Fibroblast of mammary gland (primary cell): ENCODE measurements at regions not wholly inside any gene's neighbourhood (a gene's known extent, or its start where the extent isn't known, plus 50 kb on each side); places are given as distances from the start of the nearest gene placed in this dataset.

Experiments used
- DNase-seq: peaks from one replicate; pipeline ENCODE4 v3.0.0-alpha.2; 2010; ENCODE audit warnings: low read depth
- H3K4me3 ChIP-seq: 2 replicates; pipeline ENCODE4 v1.5.1; 2011; ENCODE audit warnings: low read depth, mild to moderate bottlenecking, low read length, moderate library complexity; ENCODE audit not compliant: control insufficient read depth
- TF ChIP-seq, protein P1 (sequence below): conservative IDR thresholded peaks from 2 replicates; pipeline ENCODE4 v1.5.1; 2011; ENCODE audit warnings: low read depth, low read length, inconsistent platforms; ENCODE audit not compliant: control insufficient read depth, insufficient read depth

GRCh38 chr4:152117054-152117453 lies 356.2 kb upstream of the GATB start:
- H3K4me3 ChIP-seq: no peak overlapping the region
- no peak for DNase-seq
- TF ChIP-seq, protein P1, sequence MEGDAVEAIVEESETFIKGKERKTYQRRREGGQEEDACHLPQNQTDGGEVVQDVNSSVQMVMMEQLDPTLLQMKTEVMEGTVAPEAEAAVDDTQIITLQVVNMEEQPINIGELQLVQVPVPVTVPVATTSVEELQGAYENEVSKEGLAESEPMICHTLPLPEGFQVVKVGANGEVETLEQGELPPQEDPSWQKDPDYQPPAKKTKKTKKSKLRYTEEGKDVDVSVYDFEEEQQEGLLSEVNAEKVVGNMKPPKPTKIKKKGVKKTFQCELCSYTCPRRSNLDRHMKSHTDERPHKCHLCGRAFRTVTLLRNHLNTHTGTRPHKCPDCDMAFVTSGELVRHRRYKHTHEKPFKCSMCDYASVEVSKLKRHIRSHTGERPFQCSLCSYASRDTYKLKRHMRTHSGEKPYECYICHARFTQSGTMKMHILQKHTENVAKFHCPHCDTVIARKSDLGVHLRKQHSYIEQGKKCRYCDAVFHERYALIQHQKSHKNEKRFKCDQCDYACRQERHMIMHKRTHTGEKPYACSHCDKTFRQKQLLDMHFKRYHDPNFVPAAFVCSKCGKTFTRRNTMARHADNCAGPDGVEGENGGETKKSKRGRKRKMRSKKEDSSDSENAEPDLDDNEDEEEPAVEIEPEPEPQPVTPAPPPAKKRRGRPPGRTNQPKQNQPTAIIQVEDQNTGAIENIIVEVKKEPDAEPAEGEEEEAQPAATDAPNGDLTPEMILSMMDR: no peak

- DNase-seq: no peak
- TF ChIP-seq, protein P1: no peak
- H3K4me3 ChIP-seq: no peak overlapping the region
Observed at GRCh38 chr4:152115794-152116193, 355.0 kb upstream of the GATB start.

DNA sequence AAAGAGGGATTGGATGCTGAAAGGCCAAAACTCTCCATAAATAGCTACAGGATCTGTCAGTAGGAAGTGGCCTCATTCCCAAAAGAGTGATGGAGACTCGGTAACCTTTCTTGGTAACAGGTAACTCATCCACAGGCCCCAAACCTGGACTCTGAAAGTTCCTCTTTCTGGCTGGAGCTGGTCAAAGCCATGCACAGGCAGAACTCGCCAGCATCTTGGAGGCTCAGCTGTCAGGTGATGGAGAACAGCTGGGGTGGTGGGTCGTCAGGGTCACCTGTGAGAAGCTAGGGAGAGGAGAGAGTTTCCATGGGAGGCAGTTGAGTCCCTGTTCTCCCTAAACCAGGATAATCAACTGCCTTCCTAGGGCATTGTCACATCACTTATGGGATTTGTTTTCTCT lies 354.3 kb upstream of the GATB start:
- no peak overlapping the region for H3K4me3 ChIP-seq

DNA sequence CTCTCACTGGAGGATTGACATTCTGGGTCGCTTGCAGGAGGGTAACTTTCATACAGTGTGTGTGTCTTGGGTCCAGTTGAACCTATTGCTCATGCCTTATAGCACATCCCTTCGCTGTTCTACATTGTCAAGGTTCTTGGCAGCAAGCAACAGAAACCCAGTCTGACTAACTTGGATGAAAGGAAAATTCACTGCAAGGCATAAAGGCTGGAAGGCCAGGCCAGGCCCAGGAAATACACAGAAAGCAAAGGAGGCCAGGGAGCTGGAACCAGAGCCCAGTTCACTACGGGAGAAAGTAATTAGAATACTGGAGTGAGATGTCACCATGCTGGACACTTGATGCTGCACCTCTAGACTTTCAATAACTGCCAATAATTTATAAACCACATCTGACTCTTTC lies 353.8 kb upstream of the GATB start:
- no peak for DNase-seq

More for the DNA sequence above, 354.3 kb upstream of the GATB start:
- TF ChIP-seq, protein P1: no peak
- no peak for DNase-seq

GRCh38 chr4:152112887-152113286 lies 352.1 kb upstream of the GATB start:
- TF ChIP-seq, protein P1: no peak
- H3K4me3 ChIP-seq: no peak overlapping the region
- DNase-seq: no peak

More for the DNA sequence above, 353.8 kb upstream of the GATB start:
- no peak overlapping the region for H3K4me3 ChIP-seq
- TF ChIP-seq, protein P1: no peak

GRCh38 chr4:152112190-152112589 lies 351.4 kb upstream of the GATB start:
- no peak overlapping the region for H3K4me3 ChIP-seq
- TF ChIP-seq, protein P1: no peak
- DNase-seq: no peak

DNA sequence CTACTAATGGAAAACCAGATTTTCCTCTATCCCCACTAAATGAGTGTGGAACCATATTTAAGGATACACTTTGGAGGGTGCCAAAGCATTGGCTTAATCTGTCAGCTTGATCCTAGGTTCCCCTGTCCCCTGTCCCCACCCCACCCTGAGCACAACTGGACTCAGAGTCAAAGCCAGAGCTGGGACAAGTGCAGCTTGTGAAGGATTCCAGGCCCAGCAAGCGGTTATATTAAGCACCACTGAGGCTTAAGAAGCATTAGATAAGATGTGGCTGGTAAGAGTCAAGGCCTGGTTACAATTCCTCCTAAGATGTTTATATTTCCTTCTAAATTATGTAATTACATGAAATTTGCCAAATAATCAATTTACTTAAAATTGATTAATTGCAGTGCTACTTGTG lies 350.0 kb upstream of the GATB start:
- no peak for DNase-seq
- no peak overlapping the region for H3K4me3 ChIP-seq
- TF ChIP-seq, protein P1: no peak
